ENCODE measurements at regions not wholly inside any gene's neighbourhood (a gene's known extent, or its start where the extent isn't known, plus 50 kb on each side); places are given as distances from the start of the nearest gene placed in this dataset.

DNA sequence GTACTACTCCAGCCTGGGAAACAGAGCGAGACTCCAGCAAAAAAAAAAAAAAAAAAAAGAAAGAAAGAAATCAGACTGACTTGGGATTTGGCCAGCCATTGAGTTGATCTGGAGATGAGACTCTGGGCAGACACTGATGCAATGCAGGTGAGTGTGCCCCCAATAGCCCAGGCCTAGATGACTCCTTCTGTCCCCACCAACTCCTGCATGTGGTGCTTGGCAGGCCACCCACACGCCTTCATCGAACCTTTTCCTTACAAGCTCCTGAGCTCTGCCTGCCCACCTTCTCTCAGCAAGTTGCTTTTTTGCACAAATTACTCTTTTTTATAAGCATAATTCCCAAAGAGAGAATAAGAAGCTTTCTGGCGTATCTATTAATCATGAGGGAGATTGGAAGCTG is 97.9 kb upstream of the MBNL2 start:
- TF ChIP-seq, protein P1, sequence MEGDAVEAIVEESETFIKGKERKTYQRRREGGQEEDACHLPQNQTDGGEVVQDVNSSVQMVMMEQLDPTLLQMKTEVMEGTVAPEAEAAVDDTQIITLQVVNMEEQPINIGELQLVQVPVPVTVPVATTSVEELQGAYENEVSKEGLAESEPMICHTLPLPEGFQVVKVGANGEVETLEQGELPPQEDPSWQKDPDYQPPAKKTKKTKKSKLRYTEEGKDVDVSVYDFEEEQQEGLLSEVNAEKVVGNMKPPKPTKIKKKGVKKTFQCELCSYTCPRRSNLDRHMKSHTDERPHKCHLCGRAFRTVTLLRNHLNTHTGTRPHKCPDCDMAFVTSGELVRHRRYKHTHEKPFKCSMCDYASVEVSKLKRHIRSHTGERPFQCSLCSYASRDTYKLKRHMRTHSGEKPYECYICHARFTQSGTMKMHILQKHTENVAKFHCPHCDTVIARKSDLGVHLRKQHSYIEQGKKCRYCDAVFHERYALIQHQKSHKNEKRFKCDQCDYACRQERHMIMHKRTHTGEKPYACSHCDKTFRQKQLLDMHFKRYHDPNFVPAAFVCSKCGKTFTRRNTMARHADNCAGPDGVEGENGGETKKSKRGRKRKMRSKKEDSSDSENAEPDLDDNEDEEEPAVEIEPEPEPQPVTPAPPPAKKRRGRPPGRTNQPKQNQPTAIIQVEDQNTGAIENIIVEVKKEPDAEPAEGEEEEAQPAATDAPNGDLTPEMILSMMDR (IDR thresholded peaks at IDR 0.05) = no peak
- no peak for TF ChIP-seq RARB (CRISPR knock-in tag; IDR thresholded peaks at IDR 0.05)
- TF ChIP-seq CHD2 (IDR thresholded peaks at IDR 0.05; ENCODE audit: low read length, partially characterized antibody) = no peak
- no peak for TF ChIP-seq KDM5A (IDR thresholded peaks at IDR 0.05)
- TF ChIP-seq POLR2A (IDR thresholded peaks at IDR 0.05; ENCODE audit: low read length) = no peak
- TF ChIP-seq RAD21 (conservative IDR thresholded peaks at IDR 0.05 in 1 of 2, IDR thresholded peaks at IDR 0.05 in 1 of 2) = no peak
- TF ChIP-seq, protein P2, sequence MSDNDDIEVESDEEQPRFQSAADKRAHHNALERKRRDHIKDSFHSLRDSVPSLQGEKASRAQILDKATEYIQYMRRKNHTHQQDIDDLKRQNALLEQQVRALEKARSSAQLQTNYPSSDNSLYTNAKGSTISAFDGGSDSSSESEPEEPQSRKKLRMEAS (IDR thresholded peaks at IDR 0.05) = no peak
- TF ChIP-seq, protein P3, sequence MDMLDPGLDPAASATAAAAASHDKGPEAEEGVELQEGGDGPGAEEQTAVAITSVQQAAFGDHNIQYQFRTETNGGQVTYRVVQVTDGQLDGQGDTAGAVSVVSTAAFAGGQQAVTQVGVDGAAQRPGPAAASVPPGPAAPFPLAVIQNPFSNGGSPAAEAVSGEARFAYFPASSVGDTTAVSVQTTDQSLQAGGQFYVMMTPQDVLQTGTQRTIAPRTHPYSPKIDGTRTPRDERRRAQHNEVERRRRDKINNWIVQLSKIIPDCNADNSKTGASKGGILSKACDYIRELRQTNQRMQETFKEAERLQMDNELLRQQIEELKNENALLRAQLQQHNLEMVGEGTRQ (IDR thresholded peaks at IDR 0.05) = no peak
- no peak for TF ChIP-seq CHD4 (IDR thresholded peaks at IDR 0.05; ENCODE audit: borderline replicate concordance)

All from A549 (cell line).